NCI-H2171 (cell line): ENCODE measurements at regions not wholly inside any gene's neighbourhood (a gene's known extent, or its start where the extent isn't known, plus 50 kb on each side); places are given as distances from the start of the nearest gene placed in this dataset.

Experiments used
- DNase-seq: peaks from one replicate; lab custom pipeline; 2025; lab: John Stamatoyannopoulos, UW

DNA sequence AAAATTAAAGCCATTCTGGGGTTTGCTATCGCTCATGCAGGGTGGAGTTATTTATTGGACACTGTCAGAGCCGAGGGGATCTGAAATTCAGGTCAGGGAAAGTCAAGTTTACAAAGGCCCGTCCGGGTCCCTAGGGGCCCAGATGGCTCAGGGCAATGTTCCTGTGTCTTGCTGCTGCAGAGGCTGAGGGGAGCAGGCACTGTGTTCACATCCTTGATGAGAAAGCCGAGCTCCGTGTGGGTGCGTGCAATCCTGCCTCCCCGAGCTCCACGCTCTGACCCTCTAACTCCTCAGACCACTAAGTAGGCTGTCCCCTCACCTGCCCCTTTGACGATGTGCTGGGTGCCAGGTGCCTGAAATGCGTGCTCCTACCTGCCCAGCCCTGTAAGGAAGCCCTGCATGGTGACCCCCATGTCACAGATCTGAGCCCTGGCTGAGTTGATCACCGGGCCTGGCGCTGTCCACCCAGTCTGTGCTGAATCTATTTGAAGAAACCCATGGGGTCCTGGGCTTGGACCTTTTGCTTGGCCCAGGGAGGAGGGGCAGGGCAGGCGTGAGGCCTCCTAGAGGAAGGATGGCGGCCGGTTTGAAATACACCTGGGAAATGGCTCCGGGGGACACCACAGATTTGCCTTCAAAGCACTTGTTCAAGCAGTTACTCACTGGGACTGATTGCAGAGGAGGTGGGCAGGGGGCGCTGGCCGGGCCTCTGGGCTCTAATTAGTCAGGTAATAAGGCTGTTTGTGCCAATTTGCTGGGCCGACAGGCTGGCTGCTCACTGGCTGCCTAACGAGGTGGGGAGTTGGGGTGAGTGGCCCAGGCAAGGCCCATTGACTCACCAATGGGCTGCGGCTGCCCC lies 204.3 kb downstream of the KIF26A start:
- DNase-seq: no peak

DNA sequence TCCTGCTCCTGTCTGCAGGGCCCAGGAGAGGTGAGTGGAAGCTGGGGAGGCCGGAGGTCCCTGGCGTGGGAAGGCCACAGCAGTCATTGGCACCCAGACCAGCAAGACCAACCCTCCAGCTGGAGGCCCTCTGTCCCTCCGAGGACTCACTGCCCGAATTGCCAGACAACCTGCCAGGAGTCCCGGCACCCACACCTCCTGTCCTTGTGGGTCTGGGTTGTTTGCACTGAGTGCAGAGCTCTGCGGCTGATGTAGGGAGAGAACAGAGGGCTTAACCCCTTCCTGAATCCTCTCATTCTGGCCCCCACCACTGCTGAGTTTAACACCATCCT lies 204.9 kb downstream of the KIF26A start:
- no peak for DNase-seq

DNA sequence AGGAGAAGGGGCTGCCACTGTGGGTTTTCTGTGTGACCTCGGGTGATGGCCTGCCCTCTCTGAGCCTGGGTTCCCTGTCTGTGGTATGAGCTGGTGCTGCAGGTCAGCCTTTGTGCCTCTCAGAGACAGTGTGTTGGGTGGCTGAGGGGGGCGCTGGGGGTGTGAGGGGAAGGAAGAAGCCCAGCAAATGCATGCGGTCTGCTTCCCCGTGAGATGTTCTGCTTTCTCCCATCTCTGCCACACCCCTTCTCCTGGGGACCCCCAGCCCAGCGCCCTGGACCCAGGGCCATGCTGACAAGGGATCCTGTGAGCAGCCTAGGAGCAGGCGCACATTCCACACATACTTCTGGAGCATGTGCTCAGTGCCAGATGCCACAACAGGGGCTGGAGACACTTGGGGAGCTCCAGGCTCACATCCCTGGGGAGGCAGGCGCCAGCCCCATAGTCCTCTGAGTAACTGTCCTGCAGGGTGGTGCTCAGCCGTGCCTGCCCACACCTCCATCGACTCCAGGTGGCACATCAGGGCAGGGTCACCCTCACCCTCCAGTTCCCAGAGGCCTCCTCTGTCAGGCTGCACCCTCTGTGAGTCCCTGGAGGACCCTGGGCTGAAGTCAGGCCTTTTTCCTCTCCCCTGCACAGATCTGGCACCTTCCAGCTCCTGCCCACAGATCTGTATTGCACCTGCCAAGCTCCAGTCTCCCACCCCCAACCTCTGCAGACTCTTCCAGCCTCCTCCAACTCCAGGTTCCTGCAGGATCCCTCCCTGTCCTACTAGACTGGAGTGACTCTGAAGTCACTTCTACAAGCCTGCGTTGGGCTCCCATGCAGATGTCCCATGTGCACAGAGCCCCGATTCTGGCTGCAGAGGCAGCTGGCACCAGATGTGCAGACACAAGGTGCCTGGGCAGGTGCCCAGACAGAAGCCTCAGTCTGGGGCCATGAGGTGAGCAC lies 205.6 kb downstream of the KIF26A start:
- no peak for DNase-seq

DNA sequence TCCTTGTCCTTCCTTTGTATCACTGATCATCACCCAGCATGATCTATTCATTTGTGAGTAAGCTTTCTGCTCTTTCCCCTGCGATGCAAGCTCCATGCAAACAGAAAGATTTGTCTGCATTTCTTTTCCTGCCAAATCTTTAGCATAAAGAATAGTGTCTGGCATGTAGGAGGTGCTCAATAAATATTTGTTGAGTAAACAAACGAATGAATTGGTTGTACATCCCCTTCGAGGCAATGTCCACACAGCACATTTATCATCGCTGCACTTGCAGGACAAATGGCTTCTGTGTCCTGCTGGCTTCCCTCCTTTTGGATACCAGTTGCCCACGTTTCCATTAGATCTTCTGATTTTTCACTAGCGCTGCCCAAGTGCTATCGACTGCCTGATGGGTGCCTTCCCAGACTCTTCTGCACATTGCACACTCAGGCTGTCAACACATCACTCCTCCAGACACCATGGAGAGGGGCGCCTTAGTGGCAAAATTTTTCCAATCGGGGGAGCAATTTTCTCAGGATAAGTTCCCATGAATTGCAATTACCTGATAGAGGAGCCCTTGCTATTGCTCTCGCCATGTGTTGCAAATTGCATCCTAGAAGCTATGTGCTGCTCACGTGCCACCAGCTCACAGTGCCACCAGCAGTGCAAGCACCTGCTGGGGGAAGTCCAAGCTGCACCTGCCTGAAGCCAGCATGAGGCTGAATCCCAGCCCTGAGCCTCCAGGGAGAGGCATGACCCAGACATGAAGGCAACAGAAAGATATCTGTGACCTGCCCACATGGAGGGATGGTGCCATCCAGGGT lies 206.6 kb downstream of the KIF26A start:
- no peak for DNase-seq

DNA sequence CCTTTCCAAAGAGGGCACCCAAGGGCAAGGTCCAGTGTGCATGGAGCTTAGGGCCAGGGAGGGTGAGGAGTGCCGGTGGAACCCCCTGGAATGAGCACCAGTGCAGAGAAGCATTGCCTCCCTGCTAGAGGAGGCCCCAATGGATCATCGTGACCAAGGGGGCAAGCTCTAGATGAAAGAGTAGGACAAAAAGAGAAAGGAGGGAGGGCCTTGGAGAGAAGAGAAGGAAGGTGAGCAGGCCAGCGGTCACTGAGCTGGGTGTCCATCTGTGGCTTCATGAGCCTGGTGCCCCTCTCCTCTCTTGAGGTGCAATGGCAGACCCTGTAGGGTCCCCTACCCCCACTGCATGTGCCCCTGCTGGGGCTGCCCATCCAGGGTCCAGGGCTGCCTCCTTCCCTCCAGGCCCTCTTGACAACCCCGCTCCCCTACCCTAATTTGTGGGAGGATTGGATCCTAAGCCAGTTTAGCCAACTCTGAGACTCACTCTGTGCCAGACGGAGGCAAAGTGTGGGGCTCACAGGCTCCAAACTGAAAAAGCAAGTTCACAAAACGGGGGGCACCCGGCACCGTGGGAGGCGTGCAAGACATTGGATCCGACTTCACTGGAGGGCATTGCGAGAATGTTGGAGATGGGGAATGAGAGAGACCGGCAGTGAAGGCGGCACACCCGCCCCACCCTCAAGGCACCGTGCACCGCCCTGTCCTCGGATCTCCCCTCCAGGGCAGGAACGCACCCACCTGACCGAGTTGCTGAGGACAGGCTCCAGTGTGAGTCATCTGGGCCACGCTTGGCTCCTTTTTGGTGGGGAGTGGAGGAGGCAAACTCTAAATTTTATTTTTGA lies 207.5 kb downstream of the KIF26A start:
- DNase-seq: no peak

DNA sequence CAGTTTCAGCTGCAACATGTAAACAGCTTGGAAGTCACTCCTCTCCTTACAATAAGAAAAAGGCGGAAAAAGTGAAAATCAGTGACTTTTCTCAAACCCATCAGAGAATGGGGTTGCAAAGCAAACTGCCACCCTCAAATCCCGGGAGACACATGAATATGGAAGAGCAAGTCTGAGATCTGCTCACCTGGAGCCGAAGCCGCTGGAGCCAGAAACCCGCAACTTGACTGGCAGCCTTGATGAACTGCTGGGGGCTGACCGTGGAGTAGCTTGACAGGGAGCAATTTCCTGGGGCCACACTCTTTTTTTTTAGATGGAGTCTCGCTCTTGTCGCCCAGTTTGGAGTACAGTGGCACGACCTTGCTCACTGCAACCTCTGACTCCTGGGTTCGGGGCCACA lies 208.2 kb downstream of the KIF26A start:
- DNase-seq: no peak

DNA sequence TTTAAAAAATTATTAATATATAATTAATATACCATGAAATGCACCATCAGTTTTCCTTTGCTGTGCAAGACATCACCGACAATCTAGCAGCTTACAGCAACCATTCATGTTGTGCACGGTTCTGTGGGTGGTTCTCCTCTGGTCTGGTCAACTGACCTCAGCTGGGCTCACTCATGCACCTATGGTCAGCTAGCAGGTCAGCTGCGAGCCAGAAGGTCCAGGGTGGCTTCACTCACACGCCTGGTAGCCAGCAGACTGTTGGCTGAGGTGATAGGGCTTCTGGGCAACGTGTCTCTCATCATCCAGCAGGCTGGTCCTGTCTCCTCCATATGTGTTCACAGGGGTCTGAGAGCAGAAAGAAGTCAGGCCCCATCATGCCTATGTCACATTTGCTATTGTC lies 210.4 kb downstream of the KIF26A start:
- no peak for DNase-seq

DNA sequence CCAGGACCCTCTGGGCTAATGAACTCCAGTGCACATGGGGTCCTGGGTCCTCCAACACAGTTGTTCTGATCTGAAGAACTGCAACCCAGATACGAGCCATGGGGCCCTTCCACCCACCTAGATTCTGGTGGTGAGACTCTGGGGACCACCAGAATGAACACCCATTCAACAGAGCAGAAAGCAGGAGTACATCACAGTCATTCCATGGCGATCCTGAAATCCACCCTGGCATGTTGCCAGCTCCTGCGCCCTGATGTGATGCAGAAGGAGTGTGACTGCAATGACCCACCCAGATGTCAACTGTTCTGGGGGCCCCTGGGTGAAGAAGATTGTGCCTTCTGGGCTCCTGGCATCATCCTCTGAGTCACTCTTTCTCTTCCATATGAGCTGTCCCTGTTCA lies 211.6 kb downstream of the KIF26A start:
- DNase-seq: no peak

DNA sequence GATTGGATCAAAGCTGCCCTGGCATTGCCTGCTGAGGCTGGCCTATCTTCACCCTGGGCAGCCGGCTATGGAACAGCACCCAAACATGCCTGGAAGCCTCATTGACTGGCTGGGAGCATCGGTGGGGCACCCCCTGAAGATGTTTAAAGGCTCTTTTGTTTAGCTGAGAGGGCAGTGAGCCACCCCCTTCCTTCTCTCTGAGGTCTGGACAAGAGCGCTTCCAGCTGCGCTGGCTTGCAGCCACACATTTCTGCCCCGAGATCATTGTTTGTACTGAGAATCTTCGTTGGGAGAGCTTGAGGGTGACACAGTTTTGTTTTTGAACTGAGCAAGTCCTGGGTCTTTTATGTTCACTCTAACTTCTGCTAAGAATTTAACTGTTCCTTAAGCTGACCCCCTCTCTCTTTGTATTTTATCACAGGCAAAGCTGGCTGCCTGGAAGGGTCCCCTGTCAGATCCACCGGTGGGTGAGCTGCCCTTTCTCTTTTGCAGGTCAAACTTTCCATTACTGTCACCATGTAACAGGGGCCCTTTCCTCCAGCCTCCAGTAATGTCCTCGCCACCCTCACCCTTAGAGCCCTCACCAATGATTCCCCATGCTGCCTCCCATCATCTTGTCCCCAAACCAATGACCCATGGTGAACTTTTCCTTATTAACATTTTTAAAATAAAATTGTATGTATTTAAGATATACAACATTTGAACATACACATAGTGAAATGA lies 212.2 kb downstream of the KIF26A start:
- DNase-seq: no peak

DNA sequence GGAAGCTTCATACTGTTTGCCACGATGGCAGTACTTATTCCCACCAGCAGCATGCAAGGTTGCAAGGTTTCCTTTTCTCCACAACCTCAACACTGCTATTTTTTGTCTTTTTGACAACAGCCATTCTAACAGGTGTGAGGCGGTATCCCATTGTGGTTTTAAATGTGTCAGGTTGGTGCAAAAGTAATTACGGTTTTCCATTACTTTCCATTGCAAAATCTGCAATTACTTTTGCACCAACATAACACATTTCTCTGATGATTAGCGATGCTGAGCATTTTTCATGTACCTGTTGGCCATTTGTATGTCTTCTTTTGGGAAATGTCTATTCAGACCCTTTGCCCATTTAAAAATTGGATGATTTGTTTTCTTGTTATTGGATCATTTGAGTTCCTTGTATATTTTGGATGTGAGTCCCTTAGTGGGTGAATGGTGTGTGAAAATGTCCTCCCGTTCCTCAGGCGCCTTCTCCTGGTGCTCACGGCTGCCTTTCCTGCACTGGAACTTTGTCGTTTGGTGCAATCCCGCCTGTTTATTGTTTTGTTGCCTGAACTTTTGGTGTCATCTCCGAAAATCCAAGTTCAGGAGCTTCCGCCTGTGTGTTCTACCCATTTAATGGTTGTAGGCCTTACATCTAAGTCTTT lies 213.6 kb downstream of the KIF26A start:
- DNase-seq: no peak

DNA sequence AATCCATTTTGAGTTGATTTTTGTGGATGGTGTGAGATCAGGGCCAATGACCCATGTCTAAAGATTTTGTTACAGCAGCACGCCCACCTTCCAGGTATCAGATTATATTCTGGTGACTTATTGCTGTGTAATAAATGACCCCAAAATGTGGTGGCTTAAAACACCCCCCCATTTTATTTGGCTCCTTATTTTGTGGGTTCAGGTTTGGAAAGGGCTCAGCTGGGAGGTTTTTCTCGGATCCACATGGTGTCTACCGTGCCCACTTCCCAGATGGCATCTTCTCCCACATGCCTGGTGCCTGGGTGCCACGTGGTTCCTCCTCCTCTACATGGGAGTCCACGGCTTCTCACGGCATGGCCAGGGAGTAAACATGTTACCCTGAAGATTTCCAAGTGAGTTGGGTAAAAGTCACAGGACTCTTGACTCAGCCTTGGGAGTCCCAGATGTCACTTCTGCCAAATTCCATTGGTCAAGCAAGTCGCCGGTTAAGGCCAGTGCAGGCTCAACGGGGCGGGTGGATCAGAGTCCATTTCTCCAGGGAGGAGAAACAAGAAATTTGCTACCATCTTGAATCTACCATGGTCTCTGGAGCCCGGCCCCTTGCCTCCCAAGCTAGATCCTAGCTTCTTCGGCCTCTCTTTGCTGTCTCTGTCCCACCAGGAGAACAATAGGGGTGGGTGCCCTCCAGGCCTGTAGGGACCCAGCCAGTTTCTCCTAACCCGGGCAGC lies 214.3 kb downstream of the KIF26A start:
- DNase-seq: no peak

DNA sequence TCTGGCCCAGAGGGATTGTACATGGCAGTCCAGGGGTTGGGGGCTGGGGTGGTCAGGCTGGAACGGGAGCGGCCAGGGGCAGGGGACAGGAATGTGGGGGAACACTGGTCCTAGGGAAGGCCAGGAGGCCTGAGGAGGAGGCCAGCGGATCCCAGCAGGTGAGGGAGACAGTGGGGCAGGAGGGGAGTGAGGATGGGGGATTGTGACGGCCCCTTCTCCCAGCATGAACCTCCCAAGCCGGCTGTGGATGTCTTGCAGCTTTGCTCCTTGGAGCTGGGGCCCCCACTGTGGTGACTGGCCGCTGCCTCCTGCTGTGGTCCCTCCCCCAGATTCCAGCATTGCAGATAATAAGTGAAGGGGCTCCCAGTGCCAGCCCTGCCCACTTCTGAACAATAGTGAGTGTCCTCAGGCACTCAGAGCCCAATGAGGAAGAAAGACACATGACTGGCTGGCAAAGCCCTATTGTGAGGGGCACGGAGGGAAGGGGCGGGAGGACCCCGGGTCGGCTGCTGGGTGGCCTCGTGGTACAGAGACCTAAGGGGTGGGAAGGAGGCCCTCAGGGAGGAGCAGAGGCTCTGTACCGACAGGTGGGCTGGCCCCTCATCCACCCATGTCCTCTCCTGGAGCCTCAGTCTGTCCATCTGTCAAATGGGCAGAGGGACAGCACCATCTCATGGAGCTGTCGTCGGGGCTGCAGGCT lies 215.0 kb downstream of the KIF26A start:
- no peak for DNase-seq

DNA sequence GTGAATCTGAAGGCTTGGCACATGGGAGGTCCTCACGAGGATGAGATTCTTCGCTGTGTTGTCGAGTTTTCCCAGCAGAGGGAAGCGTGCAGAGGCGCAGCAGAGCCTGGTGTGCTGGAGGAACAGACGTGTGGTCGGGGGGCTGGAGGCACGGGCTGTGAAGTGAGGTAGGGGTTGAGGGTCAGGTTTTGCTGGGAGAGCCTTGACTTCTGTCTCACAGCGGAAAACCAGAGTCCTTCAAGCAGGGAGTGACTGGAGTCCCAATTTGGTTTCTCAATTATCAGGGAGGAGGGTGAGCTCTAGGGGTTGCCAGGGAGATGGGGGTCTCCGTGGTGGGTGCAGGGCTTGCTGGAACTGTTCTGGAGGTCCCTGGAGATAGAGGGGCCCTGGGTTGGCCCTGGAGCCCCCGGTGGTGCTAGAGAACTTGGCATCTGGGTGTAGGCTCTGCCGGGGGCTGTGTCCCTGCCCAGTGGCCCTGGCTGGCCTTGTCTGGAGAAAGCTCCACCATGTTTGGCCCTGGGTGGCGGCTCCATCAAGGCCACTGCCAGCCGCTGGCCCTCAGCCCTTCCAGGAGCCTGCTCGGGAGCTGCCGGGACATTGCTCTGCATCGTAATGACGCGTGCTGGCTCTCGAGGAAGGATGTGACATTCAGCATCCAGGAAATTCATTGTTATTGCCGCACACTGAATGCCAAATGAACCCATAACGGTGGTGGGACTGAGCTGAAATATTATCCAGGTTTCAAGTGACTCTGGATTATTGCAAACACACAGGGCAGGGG lies 215.7 kb downstream of the KIF26A start:
- no peak for DNase-seq

DNA sequence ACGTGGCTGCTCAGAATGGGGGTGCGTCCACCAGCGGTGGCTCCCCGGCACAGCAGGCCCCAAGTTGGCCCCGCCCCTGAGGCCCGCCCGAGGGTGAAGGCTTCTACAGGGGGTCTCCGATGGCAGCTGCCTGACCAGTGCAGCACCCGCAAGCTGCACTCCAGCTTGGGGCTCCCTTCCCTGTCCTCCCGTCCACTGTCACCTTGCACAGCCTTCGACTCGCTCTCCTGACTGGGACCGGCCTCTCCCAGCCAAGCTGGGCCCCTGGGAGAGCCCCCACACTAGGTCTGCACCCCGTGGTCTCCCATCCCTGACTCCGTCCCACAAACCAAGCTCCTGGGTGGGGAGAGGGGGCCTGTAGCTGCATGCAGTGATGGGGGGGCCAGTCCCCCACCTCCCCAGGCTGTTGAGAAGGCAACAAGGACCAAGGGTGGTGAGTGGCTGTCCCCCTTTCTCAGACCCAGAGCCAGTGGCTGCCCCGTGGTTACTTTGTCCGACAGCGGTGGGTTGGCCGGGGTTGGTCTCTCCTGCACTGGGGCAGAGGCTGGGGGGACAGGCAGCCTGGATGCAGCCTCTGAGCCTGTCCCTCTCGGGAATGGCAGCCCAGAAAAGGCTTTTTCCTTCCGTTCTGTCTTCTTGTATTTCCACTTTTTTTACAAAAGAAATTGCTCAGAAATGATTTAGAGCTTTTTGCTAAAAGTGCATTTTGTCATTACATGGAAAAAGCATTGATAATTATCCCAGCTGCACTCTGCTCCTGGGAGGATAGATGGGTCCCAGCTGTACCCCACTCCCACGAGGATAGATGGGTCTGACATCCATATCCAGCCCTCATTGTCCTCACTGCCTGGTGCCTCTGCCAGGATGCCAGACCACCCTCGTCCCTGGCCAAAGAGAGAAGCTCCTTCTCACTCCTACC lies 217.0 kb downstream of the KIF26A start:
- DNase-seq: no peak

DNA sequence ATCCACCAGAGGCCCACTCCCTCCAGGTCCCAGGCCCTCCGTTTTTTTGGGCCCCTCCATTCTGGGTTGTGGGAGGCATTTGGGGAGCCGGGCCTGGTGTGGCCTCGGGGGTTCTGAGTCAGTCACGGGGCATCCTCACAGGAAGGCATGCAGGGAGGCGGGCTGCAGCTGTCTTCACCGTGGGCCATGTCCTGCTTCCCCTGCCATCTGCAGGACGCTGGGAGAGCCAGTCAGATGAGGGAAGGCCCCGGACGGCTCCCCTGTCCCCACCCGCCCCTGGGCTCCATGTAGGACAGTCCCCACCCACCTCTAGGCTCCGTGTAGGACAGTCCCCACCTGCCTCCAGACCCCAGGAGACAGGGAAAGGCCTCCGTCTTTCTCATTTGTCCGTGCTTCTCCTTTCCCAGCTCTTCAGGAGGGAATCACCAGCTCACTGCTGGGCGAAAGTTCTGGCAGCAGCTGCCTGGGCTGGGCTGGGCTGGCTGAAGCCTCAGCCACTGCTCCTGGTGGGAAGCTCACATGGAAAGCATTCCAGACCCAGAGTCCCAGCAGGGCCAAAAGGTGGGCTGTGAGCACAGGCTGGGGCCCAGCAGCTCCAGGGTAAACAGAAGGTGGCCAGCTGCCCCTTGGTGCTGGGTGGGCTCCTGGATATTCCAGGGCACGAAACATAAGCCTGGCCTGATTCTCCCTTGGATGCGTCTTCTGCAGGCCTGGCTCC lies 217.8 kb downstream of the KIF26A start:
- no peak for DNase-seq
